A673 (cell line): ENCODE measurements at regions not wholly inside any gene's neighbourhood (a gene's known extent, or its start where the extent isn't known, plus 50 kb on each side); places are given as distances from the start of the nearest gene placed in this dataset.

ENCODE experiments used
- BruUV-seq: library from RNA; stranded (reverse); fragments of 400-500 nt; replicated peaks from 2 replicates; lab custom pipeline; 2021; lab: Mats Ljungman, UMichigan
- CTCF ChIA-PET: fragments of 300-600 bp; sonication (Branson Sonifier 250); formaldehyde crosslinking; loops from one replicate; lab custom pipeline; 2022; ENCODE audit warnings: antibody characterized with exemption; lab: Charles Lee
- POLR2A ChIA-PET: fragments of 300-600 bp; sonication (Branson Sonifier 250); formaldehyde crosslinking; loops from one replicate; lab custom pipeline; 2022; ENCODE audit warnings: antibody characterized with exemption; ENCODE audit not compliant: low non-redundant PET; lab: Charles Lee
- DNase-seq: peaks from one replicate; pipeline ENCODE4 v3.0.0-alpha.2; 2015; ENCODE audit warnings: low spot score
- H3K27ac ChIP-seq: fragments of 200-600 bp; sonication (generic); 2 replicates; pipeline ENCODE4 v1.5.1; 2016; ENCODE audit warnings: mixed run types, low read depth, mild to moderate bottlenecking, mixed read lengths, antibody characterized with exemption, low read length; ENCODE audit not compliant: poor library complexity, severe bottlenecking
- H3K27me3 ChIP-seq: fragments of 200-600 bp; sonication (generic); replicated peaks from 2 replicates; pipeline ENCODE4 v1.6.1; 2017; ENCODE audit warnings: mixed run types, low read depth, mild to moderate bottlenecking, mixed read lengths, antibody characterized with exemption, low read length; ENCODE audit not compliant: insufficient read depth, poor library complexity
- H3K36me3 ChIP-seq: fragments of 200-600 bp; sonication (generic); 2 replicates; pipeline ENCODE4 v1.6.1; 2016; ENCODE audit warnings: mixed run types, mild to moderate bottlenecking, mixed read lengths, antibody characterized with exemption, low read length; ENCODE audit not compliant: insufficient read depth, poor library complexity, severe bottlenecking
- H3K4me1 ChIP-seq: fragments of 200-600 bp; sonication (generic); 2 replicates; pipeline ENCODE4 v1.6.1; 2017; ENCODE audit warnings: mixed run types, mild to moderate bottlenecking, mixed read lengths, antibody characterized with exemption, low read length; ENCODE audit not compliant: insufficient read depth, poor library complexity, severe bottlenecking
- H3K4me3 ChIP-seq: fragments of 200-600 bp; sonication (generic); 2 replicates; pipeline ENCODE4 v1.5.1; 2016; ENCODE audit warnings: low read depth, mixed run types, mild to moderate bottlenecking, mixed read lengths, low read length; ENCODE audit not compliant: poor library complexity, severe bottlenecking
- H3K9me3 ChIP-seq: fragments of 200-600 bp; sonication (generic); 2 replicates; pipeline ENCODE4 v1.6.1; 2016; ENCODE audit warnings: mixed run types, low read depth, mild to moderate bottlenecking, mixed read lengths, antibody characterized with exemption, low read length; ENCODE audit not compliant: poor library complexity, severe bottlenecking
- CTCF ChIP-seq: fragments of 300-800, 200-600 bp; sonication (generic); conservative IDR thresholded peaks from 2 replicates; pipeline ENCODE4 v1.5.1; 2017; ENCODE audit warnings: low read depth, mild to moderate bottlenecking, antibody characterized with exemption, low read length, moderate library complexity, mixed read lengths
- EZH2 ChIP-seq: fragments of 200-600 bp; sonication (generic); IDR thresholded peaks from 2 replicates; pipeline ENCODE4 v1.6.1; 2017; ENCODE audit warnings: borderline replicate concordance, low read depth, mild to moderate bottlenecking, mixed read lengths, antibody characterized with exemption, low read length; ENCODE audit not compliant: poor library complexity, severe bottlenecking
- intact Hi-C: fragments of 100-400 bp; cut with micrococcal nuclease; formaldehyde crosslinking; loops from one replicate; pipeline ENCODE4 v1.10.0; 2022; ENCODE audit not compliant: unreplicated experiment

DNA sequence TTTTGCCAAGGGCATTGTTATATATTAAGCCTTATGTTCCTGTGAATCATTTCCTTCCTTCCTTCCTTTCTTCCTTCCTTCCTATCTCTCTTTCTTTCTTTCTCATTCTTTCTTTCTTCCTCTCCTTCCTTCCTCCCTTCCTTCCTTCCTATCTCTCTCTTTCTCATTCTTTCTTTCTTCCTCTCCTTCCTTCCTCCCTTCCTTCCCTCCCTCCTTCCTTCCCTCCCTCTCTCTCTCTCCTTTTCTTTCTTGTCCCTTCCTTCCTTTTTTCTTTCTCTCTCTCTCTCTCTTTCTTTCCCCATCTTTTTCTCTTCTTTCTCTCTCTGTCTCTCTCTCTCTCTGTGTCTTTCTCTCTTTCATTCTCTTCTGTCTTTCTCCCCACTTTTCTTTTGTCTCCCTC is 226.6 kb downstream of the ETNK1 start:
- ChIA-PET CTCF (no interaction called here), POLR2A (no interaction called here)
- no TSS peak for BruUV-seq

GRCh38 chr12:22855456-22855855 is 230.5 kb downstream of the ETNK1 start:
- ChIA-PET POLR2A (no interaction called here), CTCF (interaction anchor here (0.6 kb wide), 1 partner anchor 1158 kb away, joined by 5 read pairs; no protein-coding TSS in a partner anchor)
- H3K4me1 ChIP-seq, result no peaks in the 10 kb centered on the region
- H3K4me3 ChIP-seq, result no peak overlapping the region
- DNase-seq, result no peak
- BruUV-seq, result no TSS peak
- H3K9me3 ChIP-seq, result no peaks in the 10 kb centered on the region
- no peaks in the 10 kb centered on the region for H3K36me3 ChIP-seq
- H3K27me3 ChIP-seq, result no peaks in the 10 kb centered on the region
- intact Hi-C loops, result loop anchor here (5.0 to 10.0 kb wide), 4 partner anchors 127 to 1927 kb away; no protein-coding TSS in a partner anchor
- no peak overlapping the region for H3K27ac ChIP-seq
- no peak for TF ChIP-seq EZH2
- no peak for TF ChIP-seq CTCF

More for the DNA sequence above, 226.6 kb downstream of the ETNK1 start:
- Histone ChIP-seq H3K27me3 (no peaks in the 10 kb centered on the region), H3K9me3 (no peaks in the 10 kb centered on the region), H3K4me1 (no peaks in the 10 kb centered on the region), H3K27ac (no peak overlapping the region), H3K36me3 (no peaks in the 10 kb centered on the region), H3K4me3 (no peak overlapping the region)
- peak; percentile 9 for DNase-seq
- intact Hi-C loops, result loop anchor here (10.0 kb wide), 1 partner anchor 353 kb away; no protein-coding TSS in a partner anchor
- TF ChIP-seq CTCF (no peak), EZH2 (no peak)

DNA sequence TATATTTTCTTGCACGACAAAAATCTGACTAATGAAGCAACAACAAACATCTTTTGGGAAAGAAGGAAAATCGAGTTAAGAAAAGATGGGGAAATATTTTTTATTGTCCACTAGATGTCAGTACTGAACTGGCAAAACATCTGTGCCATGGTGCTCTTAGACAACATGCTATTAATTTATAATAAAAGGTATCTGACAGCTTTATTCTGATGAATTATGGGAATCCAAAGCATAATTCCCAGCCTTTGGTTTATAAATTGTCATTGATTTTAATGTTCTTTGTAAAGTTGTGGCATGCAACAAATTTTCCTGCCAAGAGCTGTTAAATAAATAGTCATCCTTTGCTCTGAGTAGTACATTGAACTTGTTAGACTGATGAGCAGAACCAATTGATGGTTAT is 231.2 kb downstream of the ETNK1 start:
- CTCF ChIA-PET, result interaction anchor here (0.6 to 1.2 kb wide), 2 partner anchors 147 to 365 kb away, joined by 3 to 6 read pairs; no protein-coding TSS in a partner anchor
- peak; percentile 55 for DNase-seq
- no peaks in the 10 kb centered on the region for H3K9me3 ChIP-seq
- no peak overlapping the region for H3K27ac ChIP-seq
- H3K27me3 ChIP-seq, result no peaks in the 10 kb centered on the region
- no peak for TF ChIP-seq EZH2
- TF ChIP-seq CTCF, result peak; percentile 62
- POLR2A ChIA-PET, result no interaction called here
- H3K4me3 ChIP-seq, result no peak overlapping the region
- H3K36me3 ChIP-seq, result no peaks in the 10 kb centered on the region
- BruUV-seq, result no TSS peak
- H3K4me1 ChIP-seq, result no peaks in the 10 kb centered on the region
- intact Hi-C loops, result loop anchor here (5.0 to 10.0 kb wide), 4 partner anchors 126 to 1926 kb away; no protein-coding TSS in a partner anchor
